Putamen (tissue), 1 donor: ENCODE measurements at regions not wholly inside any gene's neighbourhood (a gene's known extent, or its start where the extent isn't known, plus 50 kb on each side); places are given as distances from the start of the nearest gene placed in this dataset.

Experiments
- DNase-seq: peaks from one replicate; pipeline ENCODE4 v3.0.0-alpha.2; 2016; ENCODE audit warnings: low spot score

- DNase-seq = no peak
These were observed 1357.5 kb upstream of the SORCS1 start for GRCh38 chr10:108521827-108522492.

- no peak for DNase-seq
These were observed 1351.3 kb upstream of the SORCS1 start for GRCh38 chr10:108515821-108516220.

- DNase-seq = no peak
These were observed 1335.9 kb upstream of the SORCS1 start for GRCh38 chr10:108500396-108500795.

- no peak for DNase-seq
These were observed 1331.6 kb upstream of the SORCS1 start for GRCh38 chr10:108496106-108496505.

GRCh38 chr10:108490944-108491343, 1326.4 kb upstream of the SORCS1 start:
- DNase-seq = no peak

- DNase-seq = no peak
These were observed 1306.9 kb upstream of the SORCS1 start for GRCh38 chr10:108471420-108471819.

- DNase-seq = no peak
These were observed 1305.4 kb upstream of the SORCS1 start for GRCh38 chr10:108469940-108470339.

- no peak for DNase-seq
These were observed 1301.5 kb upstream of the SORCS1 start for GRCh38 chr10:108465871-108466641.

GRCh38 chr10:108462005-108462404, 1297.5 kb upstream of the SORCS1 start:
- no peak for DNase-seq

GRCh38 chr10:108454793-108455192, 1290.3 kb upstream of the SORCS1 start:
- no peak for DNase-seq

- DNase-seq = no peak
These were observed 1289.7 kb upstream of the SORCS1 start for GRCh38 chr10:108454224-108454623.

- DNase-seq = no peak
These were observed 1288.7 kb upstream of the SORCS1 start for GRCh38 chr10:108453166-108453565.

- no peak for DNase-seq
These were observed 1288.0 kb upstream of the SORCS1 start for GRCh38 chr10:108452533-108452932.

- DNase-seq = no peak
These were observed 1285.8 kb upstream of the SORCS1 start for GRCh38 chr10:108450280-108450679.

- no peak for DNase-seq
These were observed 1281.2 kb upstream of the SORCS1 start for GRCh38 chr10:108445746-108446145.

GRCh38 chr10:108443636-108444035, 1279.1 kb upstream of the SORCS1 start:
- no peak for DNase-seq

- no peak for DNase-seq
These were observed 1274.9 kb upstream of the SORCS1 start for GRCh38 chr10:108439397-108439796.

- DNase-seq = no peak
These were observed 1271.6 kb upstream of the SORCS1 start for GRCh38 chr10:108436096-108436495.

GRCh38 chr10:108434559-108435252, 1270.2 kb upstream of the SORCS1 start:
- no peak for DNase-seq

GRCh38 chr10:108427146-108427545, 1262.6 kb upstream of the SORCS1 start:
- no peak for DNase-seq

- DNase-seq = no peak
These were observed 1260.9 kb upstream of the SORCS1 start for GRCh38 chr10:108425283-108425964.

- no peak for DNase-seq
These were observed 1260.2 kb upstream of the SORCS1 start for GRCh38 chr10:108424656-108425055.
